ENCODE measurements at regions not wholly inside any gene's neighbourhood (a gene's known extent, or its start where the extent isn't known, plus 50 kb on each side); places are given as distances from the start of the nearest gene placed in this dataset.

DNA sequence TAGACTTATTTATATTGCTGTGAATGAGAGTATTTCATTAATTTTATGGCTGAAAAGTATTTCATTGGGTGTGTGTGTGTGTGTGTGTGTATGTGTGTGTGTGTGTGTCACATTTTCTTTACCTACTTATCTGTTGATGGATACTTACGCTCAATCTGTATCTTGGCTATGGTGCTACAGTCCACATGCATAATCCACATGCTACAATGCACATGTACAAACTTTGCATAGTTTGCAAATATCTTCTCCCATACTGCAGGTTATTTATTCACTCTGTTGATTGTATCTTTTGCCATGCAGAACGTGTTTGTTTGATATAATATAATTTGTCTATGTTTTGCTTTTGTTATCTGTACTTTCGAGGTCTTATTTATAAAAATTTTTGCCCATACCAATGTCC is 167.8 kb downstream of the RAB28 start:
- DNase-seq, result no peak

DNA sequence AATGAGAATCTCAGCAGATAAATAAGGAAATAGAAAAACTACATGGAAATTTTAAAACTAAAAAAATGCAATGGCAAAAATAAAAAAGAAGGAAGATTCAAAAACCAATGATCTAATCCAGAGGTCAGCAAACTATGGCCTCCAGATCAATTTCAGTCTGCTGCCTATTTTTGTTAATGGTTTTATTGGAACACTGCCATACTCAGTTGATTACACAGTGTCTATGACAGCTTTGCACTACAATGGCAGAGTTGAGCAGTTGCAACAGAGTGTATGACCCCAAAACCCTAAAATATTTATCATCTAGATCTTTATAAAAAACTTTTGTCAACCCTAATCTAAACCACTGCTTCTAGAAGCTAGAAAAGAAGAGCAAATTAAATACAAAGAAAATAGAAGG is 170.3 kb downstream of the RAB28 start:
- DNase-seq, result no peak

DNA sequence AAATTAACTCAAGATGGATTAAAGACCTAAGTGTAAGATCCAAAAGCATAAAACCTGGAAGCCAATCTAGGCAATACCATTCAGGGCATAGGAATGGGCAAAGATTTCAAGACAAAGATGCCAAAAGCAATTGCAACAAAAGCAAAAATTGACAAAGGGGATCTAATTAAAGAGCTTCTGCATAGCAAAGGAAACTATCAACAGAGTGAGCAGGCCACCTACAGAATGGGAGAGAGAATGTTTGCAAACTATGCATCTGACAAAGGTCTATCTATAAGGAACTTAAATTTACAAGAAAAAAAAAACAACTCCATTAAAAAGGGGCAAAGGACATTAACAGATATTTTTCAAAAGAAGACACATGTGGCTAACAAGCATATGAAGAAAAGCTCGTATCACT is 171.9 kb downstream of the RAB28 start:
- DNase-seq, result no peak

DNA sequence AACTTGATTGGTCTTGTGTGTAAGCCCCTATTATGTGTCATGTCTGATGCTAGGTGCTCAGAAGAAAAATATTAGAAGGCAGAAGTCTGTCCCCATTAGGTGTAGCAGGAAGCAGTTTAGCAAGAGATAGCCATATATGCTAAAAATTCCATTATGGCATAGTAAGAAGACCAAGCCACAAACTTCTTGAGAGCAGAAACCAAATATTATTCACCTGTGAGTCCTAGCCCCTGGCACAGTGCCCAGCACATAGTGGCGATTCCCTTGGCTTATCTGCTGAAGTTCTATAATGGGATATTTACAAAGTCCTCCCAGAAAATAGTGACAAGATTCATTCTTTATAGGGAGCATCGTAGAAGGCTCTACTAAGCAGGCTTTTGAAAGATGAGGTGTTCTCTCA is 174.4 kb downstream of the RAB28 start:
- no peak for DNase-seq

DNA sequence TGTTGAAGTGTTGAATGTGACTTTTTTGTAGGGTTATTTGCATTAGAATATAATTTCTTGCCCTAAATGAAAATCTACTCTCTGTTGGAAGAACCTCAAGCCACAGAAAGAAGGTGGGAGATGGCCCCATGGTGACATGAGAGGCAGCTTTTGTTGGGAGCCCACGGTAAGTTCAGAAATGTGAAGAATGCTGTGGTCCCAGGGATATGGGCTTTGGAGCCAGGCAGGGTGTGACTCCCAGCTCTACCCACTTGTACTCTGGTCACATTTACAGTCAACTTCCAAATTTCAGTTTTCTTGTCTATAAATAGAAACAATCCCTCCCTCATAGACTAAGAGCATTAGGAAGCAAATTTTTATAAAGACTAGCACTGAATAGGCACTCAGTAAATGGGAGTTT is 177.8 kb downstream of the RAB28 start:
- DNase-seq, result no peak

DNA sequence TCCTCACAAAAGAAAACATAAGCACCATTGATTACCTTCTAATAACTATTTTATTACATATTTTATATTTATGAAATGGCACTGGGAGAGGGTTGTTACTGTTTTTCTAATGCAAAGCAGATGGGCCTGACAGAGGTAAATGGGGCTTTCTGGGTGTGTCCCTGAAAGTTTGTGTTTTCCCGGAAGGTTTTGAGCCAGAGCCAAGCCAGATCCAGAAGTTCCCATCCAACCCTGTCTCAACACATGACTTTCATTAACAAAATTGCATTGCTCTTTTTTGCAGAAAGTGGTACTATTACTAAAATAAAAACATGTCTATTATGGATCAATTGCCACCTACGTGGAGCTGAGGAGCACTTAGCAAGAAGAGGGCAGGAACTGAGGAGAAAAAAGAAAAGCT is 181.3 kb downstream of the RAB28 start:
- no peak for DNase-seq

DNA sequence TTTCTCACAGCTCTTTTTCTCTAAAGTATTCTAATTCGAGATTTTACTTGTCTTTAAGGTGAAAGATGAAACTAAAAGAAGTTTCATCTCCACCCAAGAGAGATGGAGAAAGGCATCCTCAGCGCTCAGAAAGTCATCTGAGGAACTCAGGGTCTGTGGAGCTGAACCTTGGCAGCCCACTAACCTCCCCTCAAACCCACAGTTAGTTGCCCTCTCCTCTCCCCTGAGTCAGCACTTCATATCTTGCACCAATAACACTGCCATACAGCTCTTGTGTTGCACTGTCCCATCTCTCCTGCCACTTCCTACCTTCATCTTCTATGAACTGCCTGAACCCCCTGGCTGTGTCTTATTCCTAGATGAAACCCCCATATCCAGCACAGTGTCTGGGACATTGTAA is 184.8 kb downstream of the RAB28 start:
- no peak for DNase-seq

DNA sequence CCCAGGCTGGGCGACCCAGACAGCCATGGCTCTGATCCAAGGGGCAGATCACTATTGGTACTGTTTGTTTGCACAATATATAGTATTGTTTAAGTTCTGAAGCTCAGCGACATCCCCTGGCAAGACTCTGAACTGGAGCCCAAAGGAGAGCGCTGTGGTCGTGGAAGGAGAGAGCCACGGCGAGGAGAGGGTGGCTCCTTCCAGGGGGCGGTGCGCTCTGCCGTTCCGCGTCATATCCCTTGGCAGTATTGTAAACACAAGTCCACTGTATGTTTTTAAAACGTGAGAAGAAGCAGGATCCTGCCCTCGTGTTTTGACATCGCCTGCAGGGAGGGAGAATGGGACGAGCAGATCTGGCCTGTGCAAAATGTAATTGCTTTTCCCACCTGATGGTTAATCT is 185.5 kb downstream of the RAB28 start:
- DNase-seq, result no peak

DNA sequence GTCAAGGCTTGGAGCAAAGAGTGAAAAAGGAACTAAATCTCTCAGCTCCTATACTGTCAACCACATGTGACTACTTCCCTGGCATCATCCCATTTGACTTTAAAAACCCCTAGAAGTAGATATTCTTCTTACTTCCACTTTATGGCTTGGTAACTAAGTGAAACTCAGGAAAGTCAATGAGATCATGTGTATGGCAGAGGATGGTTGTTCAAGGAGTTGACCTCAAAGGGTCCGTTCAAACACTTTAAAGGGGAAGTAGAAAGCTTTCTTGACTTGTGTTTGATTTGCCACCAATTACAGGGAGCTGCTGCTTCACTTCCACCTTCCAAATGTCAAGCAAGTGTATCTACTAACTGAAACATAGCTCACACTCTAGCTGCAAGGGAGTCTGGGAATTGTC is 187.2 kb downstream of the RAB28 start:
- no peak for DNase-seq

DNA sequence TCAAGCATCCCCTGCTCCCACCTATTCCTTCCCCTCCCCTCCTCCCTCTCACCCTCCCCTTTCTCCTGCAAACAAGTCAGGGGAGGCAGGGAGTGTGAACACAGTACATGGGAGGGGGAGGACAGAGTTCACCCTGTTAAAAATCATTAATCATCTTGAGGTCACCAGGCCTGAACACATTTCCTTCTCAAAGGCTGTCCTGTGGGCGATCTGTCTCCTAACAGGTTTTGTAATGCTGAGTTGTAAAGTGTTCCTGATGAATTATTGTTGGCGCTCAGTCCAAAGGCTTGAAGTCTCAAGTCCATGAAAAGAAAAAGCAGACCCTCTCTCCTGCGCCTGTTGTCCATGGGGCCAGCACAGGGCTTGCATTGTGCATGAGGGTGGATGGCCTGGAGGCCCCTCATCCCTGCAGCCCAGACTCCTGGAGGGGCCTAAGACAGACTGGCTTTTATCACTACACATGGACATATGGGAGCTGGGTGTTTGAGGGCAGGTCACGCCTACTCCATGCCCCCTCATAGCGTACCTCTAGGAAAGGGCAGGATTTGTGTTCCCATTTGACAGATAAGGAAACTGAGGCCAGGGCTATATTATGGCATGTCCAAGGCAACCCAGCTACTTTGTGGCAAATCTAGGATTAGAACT is 189.1 kb downstream of the RAB28 start:
- DNase-seq, result no peak

DNA sequence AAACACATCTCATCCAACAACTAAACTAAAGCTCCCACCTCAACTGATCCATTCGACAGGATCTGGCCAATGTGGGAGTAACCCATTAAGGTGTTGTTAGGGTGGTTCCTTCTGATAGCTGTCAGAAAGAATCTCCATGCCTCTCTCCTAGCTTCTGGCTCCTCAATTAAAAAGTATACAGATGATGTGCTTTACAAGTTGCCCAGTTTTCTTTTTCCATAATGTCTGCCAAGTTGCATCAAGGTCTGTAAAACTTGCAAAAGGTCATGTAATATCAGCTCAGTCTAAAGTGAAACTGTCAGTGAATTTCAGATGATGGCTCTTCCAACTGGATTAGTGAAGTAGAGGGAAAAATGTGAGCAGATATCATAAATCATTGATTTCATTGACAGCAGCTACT is 191.8 kb downstream of the RAB28 start:
- DNase-seq, result no peak

DNA sequence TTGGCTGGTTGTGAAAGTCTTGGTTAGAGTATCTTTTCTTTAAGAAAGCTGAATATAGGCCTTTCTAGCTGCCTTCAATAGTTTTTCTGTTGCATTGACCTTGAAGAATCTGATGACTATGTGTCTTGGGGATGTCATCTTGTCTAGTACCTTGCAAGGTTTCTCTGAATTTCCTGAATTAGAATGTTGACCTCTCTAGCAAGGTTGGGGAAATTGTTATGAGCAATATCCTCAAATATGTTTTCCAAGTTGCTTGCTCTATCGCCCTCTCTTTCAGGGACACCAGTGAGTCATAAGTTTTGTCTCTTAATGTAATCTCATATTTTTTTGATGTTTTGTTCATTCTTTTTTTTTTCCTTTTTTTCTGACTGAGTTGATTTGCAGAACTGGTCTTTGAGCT is 194.7 kb downstream of the RAB28 start:
- no peak for DNase-seq

DNA sequence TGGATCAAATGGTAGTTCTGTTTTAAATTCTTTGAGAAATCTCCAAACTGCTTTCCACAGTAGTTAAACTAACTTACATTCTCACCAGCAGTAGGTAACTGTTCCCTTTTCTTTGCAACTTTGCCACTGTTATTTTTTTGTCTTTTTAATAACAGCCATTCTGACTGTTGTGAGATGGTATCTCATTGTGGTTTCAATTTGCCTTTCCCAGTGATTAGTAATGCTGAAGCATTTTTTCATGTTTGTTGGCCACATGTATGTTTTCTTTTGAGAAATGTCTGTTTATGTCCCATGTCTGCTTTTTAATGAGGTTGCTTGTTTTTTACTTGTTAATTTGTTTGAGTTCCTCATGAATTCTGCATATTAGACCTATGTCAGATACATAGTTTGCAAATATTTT is 198.8 kb downstream of the RAB28 start:
- DNase-seq, result no peak

DNA sequence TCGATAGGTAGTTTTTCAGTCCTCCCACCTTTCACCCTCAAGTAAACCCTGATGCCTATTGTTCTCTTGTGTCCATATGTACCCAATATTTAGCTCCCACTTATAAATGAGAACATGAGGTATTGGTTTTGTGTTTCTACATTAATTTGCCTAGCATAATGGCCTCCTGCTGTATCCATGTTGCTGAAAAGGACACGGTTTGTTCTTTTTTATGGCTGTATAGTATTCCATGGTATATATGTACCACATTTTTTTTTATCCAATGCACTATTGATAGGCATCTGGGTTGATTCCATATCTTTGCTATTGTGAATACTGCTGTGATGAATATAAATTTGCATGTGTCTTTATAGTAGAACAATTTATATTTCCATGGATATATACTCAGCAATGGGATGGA is 199.2 kb downstream of the RAB28 start:
- no peak for DNase-seq

DNA sequence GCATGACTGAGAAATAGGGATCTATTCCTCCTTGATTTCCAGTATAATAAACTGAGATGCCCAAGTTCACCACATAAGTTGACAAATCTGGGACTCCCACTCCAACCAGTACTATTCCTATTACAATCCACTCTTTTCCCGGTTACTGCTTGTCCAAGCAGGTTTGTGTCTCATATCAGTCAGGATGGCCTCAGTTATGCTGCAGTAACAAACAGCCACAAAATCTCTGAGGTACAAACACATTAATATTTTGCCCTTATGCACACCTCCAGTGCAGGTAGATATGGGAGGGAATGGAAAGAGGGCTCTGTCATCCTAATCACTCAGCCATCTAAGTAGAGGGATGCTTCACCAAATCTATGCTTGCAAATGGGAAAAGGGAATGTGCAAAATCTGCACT is 207.8 kb downstream of the RAB28 start:
- no peak for DNase-seq

DNA sequence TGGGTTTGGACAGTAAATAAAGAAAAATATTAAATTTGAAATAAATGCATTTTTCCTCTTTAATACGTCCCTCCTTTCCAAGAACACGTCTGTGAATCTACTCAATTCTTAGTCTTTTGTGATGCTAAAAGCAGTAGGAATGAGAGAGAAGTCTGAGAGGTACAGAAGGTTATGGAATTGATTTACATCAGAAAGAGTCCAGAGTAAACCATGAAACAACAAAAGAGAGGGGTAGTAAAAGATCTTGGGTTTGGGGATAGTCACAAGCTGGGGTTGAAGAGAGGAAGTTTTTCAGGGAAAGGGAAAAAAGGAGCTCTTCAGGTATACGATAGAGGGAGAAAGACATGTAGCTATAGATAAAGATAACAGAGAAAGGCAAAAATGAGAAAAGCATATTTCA is 215.4 kb downstream of the RAB28 start:
- DNase-seq, result no peak

DNA sequence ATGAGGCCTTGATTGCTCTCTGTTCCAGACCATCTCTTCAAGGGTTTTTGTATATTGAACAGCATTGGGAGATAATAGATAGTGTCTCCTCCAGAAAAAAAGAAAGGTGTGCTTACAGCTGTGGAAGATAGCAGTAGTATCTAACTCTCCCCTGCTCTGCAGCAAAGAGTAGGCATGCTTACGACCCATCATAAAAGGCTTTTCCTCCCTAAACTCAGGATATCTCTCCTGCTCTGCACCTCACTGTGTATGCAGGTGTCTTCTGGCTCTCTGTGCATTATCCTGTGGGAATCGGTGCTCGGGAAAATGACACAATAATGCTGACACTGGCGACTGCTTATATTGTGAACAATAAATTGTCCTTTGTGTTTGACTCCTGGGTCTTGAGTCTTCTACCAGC is 216.0 kb downstream of the RAB28 start:
- DNase-seq, result no peak

DNA sequence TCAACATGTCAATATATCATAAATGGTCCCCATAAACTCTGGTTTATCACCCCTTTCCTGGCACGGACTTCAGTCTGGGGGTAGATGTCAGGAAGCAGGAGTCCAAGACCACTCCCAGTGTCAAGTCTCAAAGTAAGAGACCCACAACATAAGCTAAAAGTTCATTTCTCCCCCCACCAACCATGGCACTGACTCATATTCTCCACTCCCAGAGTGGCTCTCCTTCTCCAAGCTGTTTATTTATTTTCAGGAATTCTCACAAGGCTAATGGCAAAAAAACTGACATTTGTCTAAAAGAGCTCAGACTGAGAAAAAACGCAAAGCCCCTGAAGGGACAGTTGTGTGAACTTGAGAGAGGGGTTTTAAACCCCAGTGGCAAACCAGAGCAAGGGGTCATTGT is 217.0 kb downstream of the RAB28 start:
- DNase-seq, result no peak

DNA sequence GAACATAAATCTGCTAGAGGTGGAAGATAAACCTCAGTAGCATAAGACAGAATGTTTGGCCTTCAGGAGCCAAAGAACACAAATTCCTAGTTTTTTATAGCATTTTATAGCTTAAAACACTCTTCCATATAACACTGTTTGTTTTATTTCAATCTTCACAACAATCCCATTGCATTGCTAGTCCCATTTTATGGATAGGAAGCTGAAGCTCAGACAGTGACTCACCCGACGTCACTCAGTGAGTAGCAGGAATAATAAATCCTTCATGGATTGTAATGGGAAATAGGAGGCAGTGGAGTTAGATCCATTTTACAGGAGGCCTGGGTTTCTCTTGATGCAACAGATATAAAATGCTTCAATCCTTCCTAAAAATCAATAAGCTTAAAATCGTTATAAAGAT is 217.5 kb downstream of the RAB28 start:
- DNase-seq, result no peak

DNA sequence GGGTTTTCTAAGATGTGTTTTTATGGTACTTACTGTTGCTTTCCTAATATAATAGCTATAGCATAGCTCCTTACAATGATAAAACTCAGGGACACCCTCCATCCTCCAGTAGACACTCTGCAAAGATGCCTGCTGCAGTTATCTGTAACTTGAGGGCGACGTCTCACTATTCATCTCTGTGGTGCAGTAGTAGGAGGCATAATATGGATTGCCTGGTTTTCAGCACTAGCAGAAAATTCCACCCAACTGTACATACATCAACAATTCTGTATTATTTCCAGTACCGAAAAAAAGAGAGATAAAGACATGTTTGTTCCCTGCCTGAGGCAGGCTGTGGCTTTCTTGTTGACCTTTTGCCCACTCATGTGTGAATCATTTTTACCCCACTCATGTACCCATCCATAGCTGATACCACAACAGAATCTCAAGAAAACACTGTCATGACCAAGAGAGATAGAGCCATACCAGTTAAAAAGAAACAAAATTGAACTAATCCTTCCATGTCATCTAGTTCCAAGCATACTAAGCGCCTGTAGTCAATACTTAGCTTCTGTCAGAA is 220.1 kb downstream of the RAB28 start:
- no peak for DNase-seq

DNA sequence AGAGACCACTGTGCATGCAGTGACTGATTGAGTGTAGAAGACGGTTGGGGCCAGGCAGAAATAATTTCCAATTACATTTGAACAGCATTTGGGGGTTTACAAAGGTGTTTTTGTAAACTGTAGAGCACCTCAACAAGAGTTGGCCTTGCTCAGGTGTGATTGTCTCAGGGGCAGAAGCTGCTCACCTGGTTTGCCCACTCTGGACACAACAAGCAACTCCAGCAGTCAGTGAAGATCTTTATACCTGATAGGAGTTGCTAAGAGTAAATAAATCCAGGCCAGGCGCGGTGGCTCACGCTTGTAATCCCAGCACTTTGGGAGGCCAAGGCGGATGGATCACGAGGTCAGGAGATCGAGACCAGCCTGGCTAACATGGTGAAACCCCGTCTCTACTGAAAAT is 221.3 kb downstream of the RAB28 start:
- no peak for DNase-seq

DNA sequence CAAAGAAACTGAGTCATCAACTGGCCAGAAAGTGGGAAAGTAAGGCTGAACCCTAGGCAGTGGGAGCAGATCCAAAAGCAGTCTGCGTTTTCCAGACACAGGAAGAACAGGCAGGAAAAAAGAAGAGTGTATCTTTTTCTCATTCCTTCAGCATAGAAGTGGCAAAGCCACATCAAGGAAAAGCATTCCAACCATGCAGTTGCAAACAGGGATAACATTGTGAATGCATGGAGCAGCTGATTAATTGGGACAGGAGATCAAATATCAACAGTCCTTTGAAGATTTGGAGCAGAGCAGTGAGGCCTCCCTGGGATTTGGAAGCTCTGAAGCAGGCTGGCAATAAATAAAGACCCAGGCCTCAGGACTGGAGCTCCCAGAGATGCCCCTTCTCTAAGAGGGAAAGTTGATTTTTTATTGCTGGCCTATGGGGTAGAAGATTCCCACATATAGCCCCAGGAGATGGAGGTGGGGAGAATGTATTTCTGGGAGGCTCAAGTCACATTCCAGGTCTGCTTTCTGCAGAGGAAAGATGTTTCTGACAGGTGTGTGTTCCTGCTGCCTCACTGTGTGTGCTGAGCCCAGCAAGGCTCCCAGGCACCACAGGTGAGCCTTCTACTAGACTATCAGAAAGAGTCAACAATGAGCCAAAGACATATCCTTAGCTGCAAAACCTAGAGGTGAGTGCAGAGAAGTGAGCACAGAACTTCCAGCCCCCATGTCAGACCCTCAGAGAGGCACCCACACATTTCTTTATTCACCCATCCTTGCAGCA is 222.5 kb downstream of the RAB28 start:
- DNase-seq, result no peak

DNA sequence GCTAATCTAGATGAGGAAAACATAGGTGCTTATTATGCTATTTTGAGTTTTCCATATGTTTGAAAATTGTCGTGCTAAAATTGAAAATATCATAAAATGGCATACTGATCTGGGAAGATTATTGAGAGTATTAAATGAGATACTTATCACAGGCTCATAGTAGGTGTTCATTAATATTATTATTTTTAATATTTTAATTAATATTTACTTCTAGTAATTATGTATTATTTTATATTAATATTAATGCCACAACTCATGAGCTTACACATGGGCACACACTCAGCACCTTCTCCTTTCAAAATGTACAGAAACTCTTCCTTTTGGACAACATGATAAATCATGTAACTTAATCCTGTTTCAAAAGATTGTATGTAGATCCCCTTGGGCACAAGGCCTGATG is 223.6 kb downstream of the RAB28 start:
- no peak for DNase-seq

DNA sequence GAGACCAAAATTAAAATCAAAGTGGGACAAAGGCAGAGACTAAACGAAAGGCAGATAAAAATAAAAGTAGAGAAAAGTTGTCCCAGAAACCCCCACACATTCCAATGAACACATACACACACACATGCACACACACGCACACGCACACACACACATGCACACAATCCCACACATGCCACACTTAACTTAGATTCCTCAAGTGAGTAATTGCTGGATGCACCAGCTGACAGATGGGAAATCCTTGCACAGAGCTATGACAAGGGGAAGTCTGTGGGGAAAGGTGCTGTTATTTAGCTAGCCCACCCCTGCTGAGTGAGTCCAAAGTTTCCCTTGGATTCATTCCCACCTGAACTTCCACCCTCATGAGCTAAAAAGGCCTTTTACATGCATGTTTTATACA is 233.9 kb downstream of the RAB28 start:
- no peak for DNase-seq
